ENCODE measurements at regions not wholly inside any gene's neighbourhood (a gene's known extent, or its start where the extent isn't known, plus 50 kb on each side); places are given as distances from the start of the nearest gene placed in this dataset.
"Not testable (repeated sequence)": the region's sequence is repeated elsewhere in the genome, so short reads cannot be mapped to it uniquely, and the experiment has no call there.

GRCh38 chrX:13188731-13189309 is 131.0 kb downstream of the ATXN3L start:
- DNase-seq (no peak), ATAC-seq (no peak)
- no peak overlapping the region for H3K4me3 ChIP-seq
- intact Hi-C loops (cut with DNase I) = no loop called here
- peaks cover 5% of the 10 kb centered on the region for H3K9me3 ChIP-seq
- 57 to 63% (median 58%) methylated on average over 5 of the region's 5 CpGs for WGBS, 3 donors
- no peak overlapping the region for H3K27ac ChIP-seq
- no peaks in the 10 kb centered on the region for H3K36me3 ChIP-seq (ENCODE audit: insufficient read depth in 1 of 2, low read depth in 1 of 2)
- H3K27me3 ChIP-seq (ENCODE audit: insufficient read depth in 3 of 3, low read length in 2 of 3) = no peaks in the 10 kb centered on the region
- H3K4me1 ChIP-seq = no peaks in the 10 kb centered on the region
- no peak for TF ChIP-seq CTCF (IDR thresholded peaks at IDR 0.05)

- intact Hi-C loops (cut with DNase I); H3K9me3 ChIP-seq; DNase-seq; H3K27me3 ChIP-seq (ENCODE audit: insufficient read depth in 3 of 3, low read length in 2 of 3); ATAC-seq; H3K4me3 ChIP-seq; H3K36me3 ChIP-seq (ENCODE audit: insufficient read depth in 1 of 2, low read depth in 1 of 2); H3K27ac ChIP-seq; H3K4me1 ChIP-seq: not testable (repeated sequence)
- WGBS, 3 donors = 88 to 97% (median 93%) methylated on average over 2 to 3 of the region's 3 CpGs
These were observed 133.2 kb downstream of the ATXN3L start for GRCh38 chrX:13186643-13187042.

- H3K27me3 ChIP-seq (ENCODE audit: insufficient read depth in 3 of 3, low read length in 2 of 3) = no peaks in the 10 kb centered on the region
- no peak overlapping the region for H3K27ac ChIP-seq
- no peak overlapping the region for H3K4me3 ChIP-seq
- no peaks in the 10 kb centered on the region for H3K36me3 ChIP-seq (ENCODE audit: insufficient read depth in 1 of 2, low read depth in 1 of 2)
- H3K4me1 ChIP-seq = no peaks in the 10 kb centered on the region
- 77 to 96% (median 89%) methylated on average over 2 of the region's 2 CpGs for WGBS, 3 donors
- ATAC-seq (no peak), DNase-seq (no peak)
- intact Hi-C loops (cut with DNase I) = no loop called here
- no peak for TF ChIP-seq CTCF (IDR thresholded peaks at IDR 0.05)
- H3K9me3 ChIP-seq = no peaks in the 10 kb centered on the region
These were observed 136.4 kb upstream of the FAM9C start for GRCh38 chrX:13180807-13181206.

- Histone ChIP-seq H3K4me1 (no peaks in the 10 kb centered on the region), H3K9me3 (no peaks in the 10 kb centered on the region), H3K27me3 (ENCODE audit: insufficient read depth in 3 of 3, low read length in 2 of 3) (peaks cover 0 to 4% (median 0%) of the 10 kb centered on the region in 3 donors), H3K4me3 (no peak overlapping the region), H3K36me3 (ENCODE audit: insufficient read depth in 1 of 2, low read depth in 1 of 2) (no peaks in the 10 kb centered on the region), H3K27ac (no peak overlapping the region)
- ATAC-seq (no peak), DNase-seq (no peak)
- no peak for TF ChIP-seq CTCF (IDR thresholded peaks at IDR 0.05)
- intact Hi-C loops (cut with DNase I) = no loop called here
- WGBS, 3 donors = 82 to 96% (median 89%) methylated on average over 3 of the region's 3 CpGs
These were observed 135.2 kb upstream of the FAM9C start for GRCh38 chrX:13179586-13179985.

GRCh38 chrX:13179100-13179499 is 134.7 kb upstream of the FAM9C start:
- intact Hi-C loops (cut with DNase I) = no loop called here
- ATAC-seq (no peak), DNase-seq (no peak)
- no peaks in the 10 kb centered on the region for H3K9me3 ChIP-seq
- H3K4me1 ChIP-seq = no peaks in the 10 kb centered on the region
- 76 to 87% (median 82%) methylated on average over 2 of the region's 2 CpGs for WGBS, 3 donors
- TF ChIP-seq CTCF (IDR thresholded peaks at IDR 0.05) = no peak
- H3K27me3 ChIP-seq (ENCODE audit: insufficient read depth in 3 of 3, low read length in 2 of 3) = peaks cover 0 to 4% (median 0%) of the 10 kb centered on the region in 3 donors
- H3K27ac ChIP-seq = no peak overlapping the region
- no peaks in the 10 kb centered on the region for H3K36me3 ChIP-seq (ENCODE audit: insufficient read depth in 1 of 2, low read depth in 1 of 2)
- H3K4me3 ChIP-seq = no peak overlapping the region

Data from psoas muscle (tissue), 7 donors.